Liver (tissue), 8 donors: ENCODE measurements at regions not wholly inside any gene's neighbourhood (a gene's known extent, or its start where the extent isn't known, plus 50 kb on each side); places are given as distances from the start of the nearest gene placed in this dataset.

Source experiments
- DNase-seq: peaks from one replicate; pipeline ENCODE4 v3.0.0-alpha.2; 2017; ENCODE audit warnings: low spot score
- H3K27ac ChIP-seq, 2 donors: one replicate each; pipeline ENCODE4 v1.7.0; 2013; ENCODE audit warnings: inconsistent platforms in 2 of 2, low read length in 2 of 2, control low read depth in 1 of 2, low read depth in 1 of 2, mild to moderate bottlenecking in 1 of 2
- H3K27me3 ChIP-seq, 4 donors: one replicate each; pipeline versions ENCODE4 v1.6.1 to v1.7.0; 2013; ENCODE audit warnings: low read length in 3 of 4, inconsistent platforms in 1 of 4, mild to moderate bottlenecking in 1 of 4, moderate library complexity in 1 of 4; ENCODE audit not compliant: control insufficient read depth in 4 of 4, insufficient read depth in 4 of 4
- H3K36me3 ChIP-seq, 4 donors: one replicate each; pipeline versions ENCODE4 v1.6.1 to v1.7.0; 2013; ENCODE audit warnings: low read length in 3 of 4, mild to moderate bottlenecking in 3 of 4, low read depth in 1 of 4, moderate library complexity in 1 of 4; ENCODE audit not compliant: control insufficient read depth in 4 of 4, insufficient read depth in 3 of 4
- H3K4me1 ChIP-seq, 4 donors: one replicate each; pipeline versions ENCODE4 v1.6.1 to v1.7.0; 2013; ENCODE audit warnings: low read length in 3 of 4, mild to moderate bottlenecking in 3 of 4, moderate library complexity in 1 of 4; ENCODE audit not compliant: control insufficient read depth in 4 of 4, insufficient read depth in 4 of 4
- H3K4me3 ChIP-seq, 3 donors: one replicate each; pipeline versions ENCODE4 v1.6.1 to v1.7.0; 2013; ENCODE audit warnings: low read length in 3 of 3, control low read depth in 1 of 3, low read depth in 1 of 3, mild to moderate bottlenecking in 1 of 3
- H3K9ac ChIP-seq, 2 donors: one replicate each; pipeline ENCODE4 v1.7.0; 2013; ENCODE audit warnings: low read length in 2 of 2, mild to moderate bottlenecking in 2 of 2, moderate library complexity in 2 of 2, control low read depth in 1 of 2, low read depth in 1 of 2
- H3K9me3 ChIP-seq, 4 donors: one replicate each; pipeline versions ENCODE4 v1.6.1 to v1.7.0; 2013; ENCODE audit warnings: low read length in 3 of 4; ENCODE audit not compliant: control insufficient read depth in 4 of 4
- EGR1 ChIP-seq, 2 donors: IDR thresholded peaks; 2 replicates each; pipeline ENCODE4 v1.6.1; 2016 to 2018; ENCODE audit warnings: antibody characterized with exemption in 2 of 2, low read depth in 2 of 2
- FOXA1 ChIP-seq: IDR thresholded peaks from 2 replicates; pipeline ENCODE4 v1.6.1; 2016; ENCODE audit warnings: antibody characterized with exemption
- FOXA2 ChIP-seq: IDR thresholded peaks from 2 replicates; pipeline ENCODE4 v1.6.1; 2016; ENCODE audit warnings: antibody characterized with exemption
- GABPA ChIP-seq, 2 donors: IDR thresholded peaks in 1 of 2; conservative IDR thresholded peaks in 1 of 2; 2 replicates each; pipeline ENCODE4 v1.6.1; 2016; ENCODE audit warnings: antibody characterized with exemption in 2 of 2, mild to moderate bottlenecking in 1 of 2, moderate library complexity in 1 of 2
- HNF4G ChIP-seq: IDR thresholded peaks from 2 replicates; pipeline ENCODE4 v1.6.1; 2016; ENCODE audit warnings: antibody characterized with exemption
- JUND ChIP-seq, 2 donors: IDR thresholded peaks; 2 replicates each; pipeline ENCODE4 v1.6.1; 2016; ENCODE audit warnings: antibody characterized with exemption in 2 of 2
- RAD21 ChIP-seq, 2 donors: IDR thresholded peaks; 2 replicates each; pipeline ENCODE4 v1.6.1; 2016; ENCODE audit warnings: antibody characterized with exemption in 2 of 2, mild to moderate bottlenecking in 2 of 2
- RXRA ChIP-seq, 2 donors: IDR thresholded peaks; 2 replicates each; pipeline ENCODE4 v1.6.1; 2017 to 2018; ENCODE audit warnings: antibody characterized with exemption in 2 of 2, mild to moderate bottlenecking in 1 of 2
- SP1 ChIP-seq: IDR thresholded peaks from 2 replicates; pipeline ENCODE4 v1.6.1; 2018; ENCODE audit warnings: antibody characterized with exemption, mild to moderate bottlenecking
- TAF1 ChIP-seq: conservative IDR thresholded peaks from 2 replicates; pipeline ENCODE4 v1.6.1; 2016; ENCODE audit warnings: antibody characterized with exemption, mild to moderate bottlenecking
- YY1 ChIP-seq: IDR thresholded peaks from 2 replicates; pipeline ENCODE4 v1.6.1; 2016; ENCODE audit warnings: antibody characterized with exemption, mild to moderate bottlenecking
- WGBS: extraction: QIAGEN DNeasy Blood & Tissue Kit; methylation state at CpG from one replicate; pipeline ENCODE4 v1.1.7; 2013; 5-methylcytosine and 5-hydroxymethylcytosine counted together
- TF ChIP-seq, protein P1 (sequence below): IDR thresholded peaks from 2 replicates; pipeline ENCODE4 v1.6.1; 2016; ENCODE audit warnings: antibody characterized with exemption
- TF ChIP-seq, protein P2 (sequence below): IDR thresholded peaks from 2 replicates; pipeline ENCODE4 v1.6.1; 2016; ENCODE audit warnings: antibody characterized with exemption
- TF ChIP-seq, protein P3 (sequence below): fragments of 150-350 bp; IDR thresholded peaks from 2 replicates; pipeline ENCODE4 v1.5.1; 2017; ENCODE audit warnings: improper control_type of control experiment, low read depth, low read length; ENCODE audit not compliant: missing input control
- TF ChIP-seq, protein P4 (sequence below): IDR thresholded peaks from 2 replicates; pipeline ENCODE4 v1.6.1; 2016; ENCODE audit warnings: antibody characterized with exemption
- TF ChIP-seq, protein P5 (sequence below): IDR thresholded peaks from 2 replicates; pipeline ENCODE4 v1.6.1; 2016; ENCODE audit warnings: antibody characterized with exemption, mild to moderate bottlenecking
- donor health status: healthy.
- donor health status: healthy.
- donor health status: healthy.
- donor health status: healthy.
- donor health status: healthy.

DNA sequence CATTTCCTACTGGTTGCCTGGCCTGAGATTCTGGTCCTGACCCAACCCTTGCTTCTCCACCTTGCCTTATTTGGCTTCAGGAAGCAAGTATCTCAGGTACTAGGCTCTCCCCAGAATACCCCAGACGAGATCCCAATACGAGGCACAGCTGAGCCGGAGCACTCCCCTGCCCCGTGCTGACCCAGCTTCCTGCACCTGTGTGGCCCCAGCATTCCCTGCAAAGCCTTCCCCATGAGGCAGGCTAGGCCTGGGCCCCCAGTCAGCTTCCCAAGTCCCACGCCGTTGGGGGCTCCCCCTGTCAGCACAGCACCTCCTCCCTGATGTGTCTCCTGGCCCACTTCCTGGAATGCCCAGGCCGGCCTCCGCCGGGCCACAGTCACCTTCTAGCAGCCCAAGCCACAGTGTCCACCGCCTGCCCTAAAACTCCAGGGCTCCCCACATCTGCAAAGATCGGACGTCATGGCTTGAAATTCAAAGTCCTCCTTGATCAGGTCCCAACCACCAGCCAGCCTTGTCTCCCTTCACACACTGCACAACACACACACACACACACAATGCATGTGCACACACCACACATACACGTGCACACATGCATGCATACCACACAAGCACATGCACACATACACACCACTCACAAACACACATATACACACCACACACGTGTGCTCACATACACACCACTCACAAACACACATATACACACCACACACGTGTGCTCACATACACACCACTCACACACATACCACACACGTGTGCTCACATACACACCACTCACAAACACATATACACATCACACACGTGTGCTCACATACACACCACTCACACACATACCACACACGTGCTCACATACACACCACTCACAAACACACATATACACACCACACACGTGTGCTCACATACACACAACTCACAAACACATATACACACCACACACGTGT is 78.9 kb upstream of the FOXK1 start:
- no peak overlapping the region for H3K27ac ChIP-seq
- DNase-seq, result no peak

DNA sequence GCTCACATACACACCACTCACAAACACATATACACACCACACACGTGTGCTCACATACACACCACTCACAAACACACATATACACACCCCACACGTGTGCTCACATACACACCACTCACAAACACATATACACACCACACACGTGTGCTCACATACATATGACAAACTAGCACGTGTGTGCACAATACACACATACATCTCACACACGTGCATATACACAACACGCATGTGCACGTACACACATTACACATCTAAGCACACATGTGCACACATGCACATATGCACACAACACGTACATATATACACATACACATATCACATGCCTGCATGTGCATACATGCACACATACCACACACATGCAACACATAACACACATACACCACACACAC is 78.3 kb upstream of the FOXK1 start:
- no peak for TF ChIP-seq TAF1
- TF ChIP-seq, protein P1, sequence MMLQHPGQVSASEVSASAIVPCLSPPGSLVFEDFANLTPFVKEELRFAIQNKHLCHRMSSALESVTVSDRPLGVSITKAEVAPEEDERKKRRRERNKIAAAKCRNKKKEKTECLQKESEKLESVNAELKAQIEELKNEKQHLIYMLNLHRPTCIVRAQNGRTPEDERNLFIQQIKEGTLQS, result no peak
- no peak for TF ChIP-seq FOXA1
- TF ChIP-seq, protein P2, sequence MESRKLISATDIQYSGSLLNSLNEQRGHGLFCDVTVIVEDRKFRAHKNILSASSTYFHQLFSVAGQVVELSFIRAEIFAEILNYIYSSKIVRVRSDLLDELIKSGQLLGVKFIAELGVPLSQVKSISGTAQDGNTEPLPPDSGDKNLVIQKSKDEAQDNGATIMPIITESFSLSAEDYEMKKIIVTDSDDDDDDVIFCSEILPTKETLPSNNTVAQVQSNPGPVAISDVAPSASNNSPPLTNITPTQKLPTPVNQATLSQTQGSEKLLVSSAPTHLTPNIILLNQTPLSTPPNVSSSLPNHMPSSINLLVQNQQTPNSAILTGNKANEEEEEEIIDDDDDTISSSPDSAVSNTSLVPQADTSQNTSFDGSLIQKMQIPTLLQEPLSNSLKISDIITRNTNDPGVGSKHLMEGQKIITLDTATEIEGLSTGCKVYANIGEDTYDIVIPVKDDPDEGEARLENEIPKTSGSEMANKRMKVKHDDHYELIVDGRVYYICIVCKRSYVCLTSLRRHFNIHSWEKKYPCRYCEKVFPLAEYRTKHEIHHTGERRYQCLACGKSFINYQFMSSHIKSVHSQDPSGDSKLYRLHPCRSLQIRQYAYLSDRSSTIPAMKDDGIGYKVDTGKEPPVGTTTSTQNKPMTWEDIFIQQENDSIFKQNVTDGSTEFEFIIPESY, result no peak
- TF ChIP-seq RAD21 (IDR thresholded peaks at IDR 0.05), result no peak
- TF ChIP-seq SP1, result no peak
- TF ChIP-seq EGR1 (IDR thresholded peaks at IDR 0.05; ENCODE audit: low read depth in 2 of 2), result no peak
- no peak for TF ChIP-seq YY1
- no peak for TF ChIP-seq GABPA (IDR thresholded peaks at IDR 0.05 in 1 of 2, conservative IDR thresholded peaks at IDR 0.05 in 1 of 2)
- TF ChIP-seq FOXA2, result no peak
- TF ChIP-seq HNF4G, result no peak
- TF ChIP-seq, protein P3, sequence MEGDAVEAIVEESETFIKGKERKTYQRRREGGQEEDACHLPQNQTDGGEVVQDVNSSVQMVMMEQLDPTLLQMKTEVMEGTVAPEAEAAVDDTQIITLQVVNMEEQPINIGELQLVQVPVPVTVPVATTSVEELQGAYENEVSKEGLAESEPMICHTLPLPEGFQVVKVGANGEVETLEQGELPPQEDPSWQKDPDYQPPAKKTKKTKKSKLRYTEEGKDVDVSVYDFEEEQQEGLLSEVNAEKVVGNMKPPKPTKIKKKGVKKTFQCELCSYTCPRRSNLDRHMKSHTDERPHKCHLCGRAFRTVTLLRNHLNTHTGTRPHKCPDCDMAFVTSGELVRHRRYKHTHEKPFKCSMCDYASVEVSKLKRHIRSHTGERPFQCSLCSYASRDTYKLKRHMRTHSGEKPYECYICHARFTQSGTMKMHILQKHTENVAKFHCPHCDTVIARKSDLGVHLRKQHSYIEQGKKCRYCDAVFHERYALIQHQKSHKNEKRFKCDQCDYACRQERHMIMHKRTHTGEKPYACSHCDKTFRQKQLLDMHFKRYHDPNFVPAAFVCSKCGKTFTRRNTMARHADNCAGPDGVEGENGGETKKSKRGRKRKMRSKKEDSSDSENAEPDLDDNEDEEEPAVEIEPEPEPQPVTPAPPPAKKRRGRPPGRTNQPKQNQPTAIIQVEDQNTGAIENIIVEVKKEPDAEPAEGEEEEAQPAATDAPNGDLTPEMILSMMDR, result no peak
- TF ChIP-seq, protein P4, sequence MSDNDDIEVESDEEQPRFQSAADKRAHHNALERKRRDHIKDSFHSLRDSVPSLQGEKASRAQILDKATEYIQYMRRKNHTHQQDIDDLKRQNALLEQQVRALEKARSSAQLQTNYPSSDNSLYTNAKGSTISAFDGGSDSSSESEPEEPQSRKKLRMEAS, result no peak
- TF ChIP-seq, protein P5, sequence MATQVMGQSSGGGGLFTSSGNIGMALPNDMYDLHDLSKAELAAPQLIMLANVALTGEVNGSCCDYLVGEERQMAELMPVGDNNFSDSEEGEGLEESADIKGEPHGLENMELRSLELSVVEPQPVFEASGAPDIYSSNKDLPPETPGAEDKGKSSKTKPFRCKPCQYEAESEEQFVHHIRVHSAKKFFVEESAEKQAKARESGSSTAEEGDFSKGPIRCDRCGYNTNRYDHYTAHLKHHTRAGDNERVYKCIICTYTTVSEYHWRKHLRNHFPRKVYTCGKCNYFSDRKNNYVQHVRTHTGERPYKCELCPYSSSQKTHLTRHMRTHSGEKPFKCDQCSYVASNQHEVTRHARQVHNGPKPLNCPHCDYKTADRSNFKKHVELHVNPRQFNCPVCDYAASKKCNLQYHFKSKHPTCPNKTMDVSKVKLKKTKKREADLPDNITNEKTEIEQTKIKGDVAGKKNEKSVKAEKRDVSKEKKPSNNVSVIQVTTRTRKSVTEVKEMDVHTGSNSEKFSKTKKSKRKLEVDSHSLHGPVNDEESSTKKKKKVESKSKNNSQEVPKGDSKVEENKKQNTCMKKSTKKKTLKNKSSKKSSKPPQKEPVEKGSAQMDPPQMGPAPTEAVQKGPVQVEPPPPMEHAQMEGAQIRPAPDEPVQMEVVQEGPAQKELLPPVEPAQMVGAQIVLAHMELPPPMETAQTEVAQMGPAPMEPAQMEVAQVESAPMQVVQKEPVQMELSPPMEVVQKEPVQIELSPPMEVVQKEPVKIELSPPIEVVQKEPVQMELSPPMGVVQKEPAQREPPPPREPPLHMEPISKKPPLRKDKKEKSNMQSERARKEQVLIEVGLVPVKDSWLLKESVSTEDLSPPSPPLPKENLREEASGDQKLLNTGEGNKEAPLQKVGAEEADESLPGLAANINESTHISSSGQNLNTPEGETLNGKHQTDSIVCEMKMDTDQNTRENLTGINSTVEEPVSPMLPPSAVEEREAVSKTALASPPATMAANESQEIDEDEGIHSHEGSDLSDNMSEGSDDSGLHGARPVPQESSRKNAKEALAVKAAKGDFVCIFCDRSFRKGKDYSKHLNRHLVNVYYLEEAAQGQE, result no peak
- no peak for TF ChIP-seq RXRA (IDR thresholded peaks at IDR 0.05)
- TF ChIP-seq JUND (IDR thresholded peaks at IDR 0.05), result no peak
- H3K36me3 ChIP-seq, result no peaks in the 10 kb centered on the region
- H3K27ac ChIP-seq, result no peak overlapping the region
- no peak for DNase-seq
- no peak overlapping the region for H3K9ac ChIP-seq
- no peak overlapping the region for H3K4me3 ChIP-seq
- no peaks in the 10 kb centered on the region for H3K9me3 ChIP-seq
- no peaks in the 10 kb centered on the region for H3K27me3 ChIP-seq
- WGBS, result 94% methylated on average over 8 of the region's 8 CpGs
- no peaks in the 10 kb centered on the region for H3K4me1 ChIP-seq

More for the DNA sequence above, 78.9 kb upstream of the FOXK1 start:
- no peaks in the 10 kb centered on the region for H3K36me3 ChIP-seq
- H3K27me3 ChIP-seq, result no peaks in the 10 kb centered on the region
- H3K4me1 ChIP-seq, result no peaks in the 10 kb centered on the region
- WGBS, result 89% methylated on average over 20 of the region's 20 CpGs
- H3K4me3 ChIP-seq, result no peak overlapping the region
- no peak overlapping the region for H3K9ac ChIP-seq
- no peaks in the 10 kb centered on the region for H3K9me3 ChIP-seq
- TF ChIP-seq JUND (IDR thresholded peaks at IDR 0.05), result no peak
- TF ChIP-seq, protein P4, result no peak
- no peak for TF ChIP-seq FOXA2
- no peak for TF ChIP-seq SP1
- TF ChIP-seq GABPA (IDR thresholded peaks at IDR 0.05 in 1 of 2, conservative IDR thresholded peaks at IDR 0.05 in 1 of 2), result no peak
- no peak for TF ChIP-seq HNF4G
- no peak for TF ChIP-seq EGR1 (IDR thresholded peaks at IDR 0.05; ENCODE audit: low read depth in 2 of 2)
- TF ChIP-seq RXRA (IDR thresholded peaks at IDR 0.05), result no peak
